ENCODE measurements at regions not wholly inside any gene's neighbourhood (a gene's known extent, or its start where the extent isn't known, plus 50 kb on each side); places are given as distances from the start of the nearest gene placed in this dataset.

DNA sequence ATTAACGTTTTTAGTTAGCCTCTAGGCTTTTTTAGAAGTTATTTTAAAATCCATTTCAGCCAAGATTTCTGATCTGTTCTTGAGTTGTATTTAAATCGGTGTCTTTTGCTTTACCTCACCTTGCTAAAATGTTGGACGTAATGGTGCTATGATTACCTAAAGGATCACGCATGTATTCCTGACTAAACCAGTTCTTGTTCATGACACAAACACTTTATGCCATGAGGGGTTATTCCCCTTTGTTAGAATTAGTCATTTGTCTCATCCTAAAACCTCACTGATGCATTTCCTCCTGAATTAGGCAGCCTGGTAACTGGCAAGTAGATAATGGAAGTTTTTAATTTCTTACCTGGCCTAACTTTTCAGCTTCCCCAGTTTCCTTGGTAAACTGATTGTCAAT lies 185.4 kb upstream of the TANK start:
- no peak for TF ChIP-seq CTCF (IDR thresholded peaks at IDR 0.05; ENCODE audit: low read length, missing control alignments)
- H3K4me3 ChIP-seq (replicated peaks; ENCODE audit: low read depth, low read length), result no peak overlapping the region
- no peak for DNase-seq (ENCODE audit: low read depth)

DNA sequence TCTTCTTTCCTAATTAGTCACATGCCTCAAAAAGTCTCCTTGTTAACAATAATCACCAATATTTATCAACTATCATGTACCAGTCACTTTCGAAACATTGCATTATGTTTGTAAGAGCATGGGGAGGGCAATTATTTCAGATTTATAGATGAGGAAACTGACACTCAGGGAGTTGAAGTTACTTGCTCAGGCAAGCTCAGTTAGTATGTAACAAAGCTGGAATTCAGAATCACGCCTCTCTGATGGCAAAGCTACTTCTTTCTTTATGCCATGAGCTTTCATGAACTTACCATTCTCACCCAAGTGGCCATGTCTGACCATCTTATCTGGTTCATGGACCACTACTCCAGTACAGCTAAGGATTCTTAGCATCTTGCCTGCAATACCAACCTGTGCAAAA lies 183.4 kb upstream of the TANK start:
- DNase-seq (ENCODE audit: low read depth), result no peak
- no peak overlapping the region for H3K4me3 ChIP-seq (replicated peaks; ENCODE audit: low read depth, low read length)
- no peak for TF ChIP-seq CTCF (IDR thresholded peaks at IDR 0.05; ENCODE audit: low read length, missing control alignments)

DNA sequence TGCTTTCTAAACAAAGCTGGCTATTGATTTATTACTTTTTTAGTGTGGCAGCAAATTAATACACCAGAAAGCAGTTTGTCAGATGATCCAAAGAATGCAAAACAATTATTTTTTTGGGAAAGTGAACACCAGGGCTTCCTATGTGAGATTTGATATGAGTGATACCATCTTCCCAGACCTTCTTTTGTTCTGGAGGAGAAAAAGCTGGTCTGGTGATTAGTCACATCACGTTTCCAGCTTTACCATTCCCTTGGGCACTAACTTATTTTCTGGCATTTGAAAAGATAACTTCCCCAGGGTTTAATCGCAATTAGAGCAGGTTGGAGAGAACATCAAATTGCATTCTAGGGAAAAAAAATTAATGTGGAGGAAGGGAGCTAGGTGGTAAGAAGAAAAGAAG lies 182.9 kb upstream of the TANK start:
- no peak for DNase-seq (ENCODE audit: low read depth)
- no peak overlapping the region for H3K4me3 ChIP-seq (replicated peaks; ENCODE audit: low read depth, low read length)
- TF ChIP-seq CTCF (IDR thresholded peaks at IDR 0.05; ENCODE audit: low read length, missing control alignments), result no peak

GRCh38 chr2:160977854-160978253 lies 182.4 kb upstream of the TANK start:
- no peak overlapping the region for H3K4me3 ChIP-seq (replicated peaks; ENCODE audit: low read depth, low read length)
- DNase-seq (ENCODE audit: low read depth), result no peak
- TF ChIP-seq CTCF (IDR thresholded peaks at IDR 0.05; ENCODE audit: low read length, missing control alignments), result no peak

DNA sequence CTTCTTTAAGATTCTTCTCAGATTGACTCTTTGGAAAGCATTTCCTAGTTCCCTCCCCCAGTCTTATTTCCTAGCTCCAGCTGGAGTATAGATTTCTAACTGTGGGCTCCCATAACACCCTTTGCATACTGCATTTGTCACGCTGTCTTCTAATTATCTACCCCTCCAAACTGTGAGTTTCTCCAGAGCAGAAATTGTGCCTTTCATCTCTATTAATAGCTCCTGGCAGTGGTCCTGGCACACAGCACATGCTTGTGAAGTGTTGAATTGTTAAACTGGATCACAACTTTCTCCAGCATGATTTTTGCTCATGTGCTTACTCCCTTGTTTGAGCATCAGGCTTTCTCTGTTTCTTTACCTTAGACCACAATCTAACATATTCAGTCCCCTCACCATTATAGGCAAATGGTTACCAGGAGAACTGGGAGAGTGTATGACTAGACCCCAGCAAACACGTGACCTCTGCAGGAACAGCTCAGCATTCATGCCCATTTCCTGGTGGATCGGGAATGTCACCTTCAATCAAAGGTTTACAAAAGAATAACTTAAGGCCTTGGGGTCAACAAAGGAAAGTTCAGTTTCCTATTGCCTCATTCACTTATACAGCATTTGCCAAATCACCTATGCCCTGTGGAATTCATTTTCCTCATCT lies 175.7 kb upstream of the TANK start:
- peak; percentile 20 for DNase-seq (ENCODE audit: low read depth)
- no peak for TF ChIP-seq CTCF (IDR thresholded peaks at IDR 0.05; ENCODE audit: low read length, missing control alignments)

DNA sequence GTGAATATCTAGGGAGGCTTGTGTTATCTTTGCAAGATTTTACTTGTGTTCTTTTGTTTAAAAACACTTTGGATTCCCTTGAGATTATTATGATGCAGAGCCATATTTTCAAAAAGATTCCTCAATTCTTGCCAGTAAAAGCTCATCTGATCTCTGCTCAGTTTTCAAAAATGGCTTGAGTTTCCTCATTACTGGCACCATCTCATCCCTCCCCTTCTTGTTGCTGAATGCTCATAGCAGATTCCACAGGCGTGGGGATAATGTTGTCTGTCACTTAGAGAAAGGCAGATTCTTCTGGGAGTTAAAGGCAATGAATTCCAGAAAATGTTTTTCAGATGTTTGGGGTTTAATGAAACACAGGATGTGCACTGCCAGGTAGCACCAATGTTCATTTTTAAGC lies 170.4 kb upstream of the TANK start:
- H3K4me3 ChIP-seq (replicated peaks; ENCODE audit: low read depth, low read length), result no peak overlapping the region
- TF ChIP-seq CTCF (IDR thresholded peaks at IDR 0.05; ENCODE audit: low read length, missing control alignments), result no peak
- no peak for DNase-seq (ENCODE audit: low read depth)

More for the DNA sequence above, 175.7 kb upstream of the TANK start:
- H3K4me3 ChIP-seq (replicated peaks; ENCODE audit: low read depth, low read length), result no peak overlapping the region

GRCh38 chr2:160993654-160994061 lies 166.6 kb upstream of the TANK start:
- H3K4me3 ChIP-seq (replicated peaks; ENCODE audit: low read depth, low read length), result no peak overlapping the region
- DNase-seq (ENCODE audit: low read depth), result no peak
- no peak for TF ChIP-seq CTCF (IDR thresholded peaks at IDR 0.05; ENCODE audit: low read length, missing control alignments)

Measured in fibroblast of pulmonary artery (primary cell).